Erythroblast (primary cell): ENCODE measurements at regions not wholly inside any gene's neighbourhood (a gene's known extent, or its start where the extent isn't known, plus 50 kb on each side); places are given as distances from the start of the nearest gene placed in this dataset.

Experiments used
- GATA1 ChIP-seq: IDR thresholded peaks from 2 replicates; pipeline ENCODE4 v1.6.1; 2011; ENCODE audit warnings: low read depth, mild to moderate bottlenecking, control low read depth, low read length, moderate library complexity
- POLR2A ChIP-seq: IDR thresholded peaks from 2 replicates; pipeline ENCODE4 v1.6.1; 2011; ENCODE audit warnings: mild to moderate bottlenecking, low read length

DNA sequence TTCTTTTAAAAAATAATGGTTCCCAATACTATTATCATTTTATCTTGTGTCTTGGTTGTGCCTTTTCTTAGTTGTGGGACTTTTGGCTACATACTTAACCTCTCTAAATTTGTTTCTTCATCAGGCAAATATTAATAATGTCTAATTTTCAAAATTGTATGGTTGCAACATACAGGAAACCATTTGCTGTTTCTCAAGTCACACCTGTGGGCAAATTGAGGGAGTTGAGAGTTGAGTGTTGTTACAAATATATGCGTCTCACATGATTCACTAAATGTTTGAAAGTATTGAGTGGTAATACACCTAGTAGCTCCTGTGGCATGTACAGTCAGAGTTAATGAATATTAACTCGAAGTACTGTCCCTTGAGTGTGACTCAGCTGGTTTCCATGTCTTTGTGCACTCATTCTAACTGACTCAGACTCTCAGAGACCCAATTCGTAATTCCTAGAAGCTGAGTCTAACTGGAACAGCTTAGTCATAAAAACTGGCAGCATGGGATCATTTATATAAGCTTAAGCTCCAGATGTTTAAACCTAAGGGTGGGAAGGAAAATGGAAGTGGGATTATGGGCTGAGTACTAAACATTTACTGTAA is 802.4 kb downstream of the TRIML1 start:
- TF ChIP-seq POLR2A (no peak), GATA1 (no peak)
